Neural cell (in vitro differentiated cells): ENCODE measurements at regions not wholly inside any gene's neighbourhood (a gene's known extent, or its start where the extent isn't known, plus 50 kb on each side); places are given as distances from the start of the nearest gene placed in this dataset.

ENCODE experiments used
- small RNA-seq, 3 experiments: library from RNA; depleted of rRNA; stranded (forward); fragments of <200 nt; gene quantifications; one replicate each; pipeline ENCODE3, GENCODE V24; 2012

Small RNA genes lying in the stretch of these regions (small RNA-seq; reads per million reads assigned to genes)
- gene MIR4778, result 0 to 0.89 (median 0) reads per million in 3 experiments
- gene RN7SL635P, result 0 reads per million in 3 experiments
- gene VTRNA2-2P, result 0 reads per million in 3 experiments
